ENCODE measurements at regions not wholly inside any gene's neighbourhood (a gene's known extent, or its start where the extent isn't known, plus 50 kb on each side); places are given as distances from the start of the nearest gene placed in this dataset.

- no peak overlapping the region for H3K4me3 Mint-ChIP-seq
- no peaks in the 10 kb centered on the region for H3K36me3 Mint-ChIP-seq
- H3K9me3 Mint-ChIP-seq: peaks cover 0 to 10% (median 0%) of the 10 kb centered on the region in 9 donors
- DNase-seq: no peak
- H3K4me1 Mint-ChIP-seq: no peaks in the 10 kb centered on the region
- no peak overlapping the region for H3K27ac Mint-ChIP-seq
- POLR2A ChIA-PET: no interaction called here
- no peaks in the 10 kb centered on the region for H3K27me3 Mint-ChIP-seq
- no peak for ATAC-seq
These were observed 545.9 kb upstream of the MIR17HG start for GRCh38 chr13:90801621-90802020.

GRCh38 chr13:90803210-90803609 lies 544.3 kb upstream of the MIR17HG start:
- DNase-seq (no peak), ATAC-seq (no peak)
- no peak overlapping the region for H3K27ac Mint-ChIP-seq
- H3K27me3 Mint-ChIP-seq: no peaks in the 10 kb centered on the region
- no peaks in the 10 kb centered on the region for H3K4me1 Mint-ChIP-seq
- H3K36me3 Mint-ChIP-seq: no peaks in the 10 kb centered on the region
- no peak overlapping the region for H3K4me3 Mint-ChIP-seq
- peaks cover 0 to 10% (median 0%) of the 10 kb centered on the region in 9 donors for H3K9me3 Mint-ChIP-seq
- POLR2A ChIA-PET: no interaction called here

GRCh38 chr13:90806016-90806615 lies 541.4 kb upstream of the MIR17HG start:
- no peak overlapping the region for H3K27ac Mint-ChIP-seq
- H3K4me3 Mint-ChIP-seq: no peak overlapping the region
- no peaks in the 10 kb centered on the region for H3K27me3 Mint-ChIP-seq
- POLR2A ChIA-PET: no interaction called here
- H3K4me1 Mint-ChIP-seq: no peaks in the 10 kb centered on the region
- H3K36me3 Mint-ChIP-seq: no peaks in the 10 kb centered on the region
- ATAC-seq: no peak
- no peak for DNase-seq
- H3K9me3 Mint-ChIP-seq: peaks cover 0 to 10% (median 0%) of the 10 kb centered on the region in 9 donors

GRCh38 chr13:90806892-90807291 lies 540.6 kb upstream of the MIR17HG start:
- no peaks in the 10 kb centered on the region for H3K36me3 Mint-ChIP-seq
- no peak overlapping the region for H3K4me3 Mint-ChIP-seq
- DNase-seq: no peak
- peaks cover 0 to 10% (median 0%) of the 10 kb centered on the region in 9 donors for H3K9me3 Mint-ChIP-seq
- POLR2A ChIA-PET: no interaction called here
- no peaks in the 10 kb centered on the region for H3K4me1 Mint-ChIP-seq
- H3K27me3 Mint-ChIP-seq: no peaks in the 10 kb centered on the region
- no peak for ATAC-seq
- H3K27ac Mint-ChIP-seq: no peak overlapping the region

GRCh38 chr13:90808838-90809237 lies 538.6 kb upstream of the MIR17HG start:
- Mint-ChIP-seq H3K9me3 (peaks cover 0 to 10% (median 4%) of the 10 kb centered on the region in 9 donors), H3K36me3 (no peaks in the 10 kb centered on the region), H3K27me3 (no peaks in the 10 kb centered on the region), H3K4me1 (no peaks in the 10 kb centered on the region), H3K4me3 (no peak overlapping the region), H3K27ac (no peak overlapping the region)
- POLR2A ChIA-PET: no interaction called here
- DNase-seq (no peak), ATAC-seq (no peak)

- Mint-ChIP-seq H3K4me1 (no peaks in the 10 kb centered on the region), H3K27me3 (no peaks in the 10 kb centered on the region), H3K9me3 (peaks cover 0 to 16% (median 5%) of the 10 kb centered on the region in 9 donors), H3K36me3 (no peaks in the 10 kb centered on the region), H3K4me3 (no peak overlapping the region), H3K27ac (no peak overlapping the region)
- POLR2A ChIA-PET: no interaction called here
- ATAC-seq (no peak), DNase-seq (no peak)
These were observed 523.5 kb upstream of the MIR17HG start for GRCh38 chr13:90824032-90824431.

- Mint-ChIP-seq H3K27me3 (no peaks in the 10 kb centered on the region), H3K9me3 (peaks cover 0 to 16% (median 5%) of the 10 kb centered on the region in 9 donors), H3K36me3 (no peaks in the 10 kb centered on the region), H3K27ac (no peak overlapping the region), H3K4me1 (no peaks in the 10 kb centered on the region), H3K4me3 (no peak overlapping the region)
- POLR2A ChIA-PET: no interaction called here
- no peak for DNase-seq
- ATAC-seq: no peak
These were observed 520.8 kb upstream of the MIR17HG start for GRCh38 chr13:90826688-90827087.

- Mint-ChIP-seq H3K4me3 (no peak overlapping the region), H3K36me3 (no peaks in the 10 kb centered on the region), H3K27me3 (no peaks in the 10 kb centered on the region), H3K27ac (no peak overlapping the region), H3K9me3 (peaks cover 0 to 16% (median 2%) of the 10 kb centered on the region in 9 donors), H3K4me1 (no peaks in the 10 kb centered on the region)
- ATAC-seq: no peak
- POLR2A ChIA-PET: no interaction called here
- no peak for DNase-seq
These were observed 516.7 kb upstream of the MIR17HG start for GRCh38 chr13:90830782-90831181.

- DNase-seq (no peak), ATAC-seq (no peak)
- POLR2A ChIA-PET: no interaction called here
- Mint-ChIP-seq H3K36me3 (no peaks in the 10 kb centered on the region), H3K27ac (no peak overlapping the region), H3K9me3 (peaks cover 0 to 16% (median 2%) of the 10 kb centered on the region in 9 donors), H3K4me1 (no peaks in the 10 kb centered on the region), H3K4me3 (no peak overlapping the region), H3K27me3 (no peaks in the 10 kb centered on the region)
These were observed 513.5 kb upstream of the MIR17HG start for GRCh38 chr13:90833951-90834350.

- Mint-ChIP-seq H3K4me3 (no peak overlapping the region), H3K36me3 (no peaks in the 10 kb centered on the region), H3K4me1 (no peaks in the 10 kb centered on the region), H3K9me3 (peaks cover 0 to 16% (median 2%) of the 10 kb centered on the region in 9 donors), H3K27me3 (no peaks in the 10 kb centered on the region), H3K27ac (no peak overlapping the region)
- DNase-seq (no peak), ATAC-seq (no peak)
- POLR2A ChIA-PET: no interaction called here
These were observed 512.8 kb upstream of the MIR17HG start for GRCh38 chr13:90834700-90835099.

GRCh38 chr13:90835826-90836225 lies 511.7 kb upstream of the MIR17HG start:
- ATAC-seq (no peak), DNase-seq (no peak)
- POLR2A ChIA-PET: no interaction called here
- Mint-ChIP-seq H3K36me3 (no peaks in the 10 kb centered on the region), H3K9me3 (peaks cover 0 to 19% (median 6%) of the 10 kb centered on the region in 9 donors), H3K27me3 (no peaks in the 10 kb centered on the region), H3K4me1 (no peaks in the 10 kb centered on the region), H3K27ac (no peak overlapping the region), H3K4me3 (no peak overlapping the region)

- Mint-ChIP-seq H3K27me3 (peaks cover 0 to 3% (median 0%) of the 10 kb centered on the region in 5 donors), H3K27ac (no peak overlapping the region), H3K36me3 (no peaks in the 10 kb centered on the region), H3K9me3 (peaks cover 0 to 19% (median 4%) of the 10 kb centered on the region in 9 donors), H3K4me3 (no peak overlapping the region), H3K4me1 (no peaks in the 10 kb centered on the region)
- ATAC-seq: no peak
- POLR2A ChIA-PET: no interaction called here
- no peak for DNase-seq
These were observed 509.0 kb upstream of the MIR17HG start for GRCh38 chr13:90838317-90838960.

GRCh38 chr13:90839061-90839460 lies 508.4 kb upstream of the MIR17HG start:
- no peak for DNase-seq
- POLR2A ChIA-PET: no interaction called here
- ATAC-seq: no peak
- Mint-ChIP-seq H3K4me3 (no peak overlapping the region), H3K36me3 (no peaks in the 10 kb centered on the region), H3K27me3 (peaks cover 0 to 3% (median 0%) of the 10 kb centered on the region in 5 donors), H3K4me1 (no peaks in the 10 kb centered on the region), H3K9me3 (peaks cover 0 to 22% (median 4%) of the 10 kb centered on the region in 9 donors), H3K27ac (no peak overlapping the region)

- DNase-seq: no peak
- Mint-ChIP-seq H3K4me3 (no peak overlapping the region), H3K36me3 (no peaks in the 10 kb centered on the region), H3K4me1 (no peaks in the 10 kb centered on the region), H3K9me3 (peaks cover 0 to 32% (median 1%) of the 10 kb centered on the region in 9 donors), H3K27ac (no peak overlapping the region), H3K27me3 (peaks cover 0 to 16% (median 0%) of the 10 kb centered on the region in 5 donors)
- POLR2A ChIA-PET: no interaction called here
- ATAC-seq: no peak
These were observed 500.6 kb upstream of the MIR17HG start for GRCh38 chr13:90846936-90847335.

Measured in naive thymus-derived CD8-positive, alpha-beta T cell (primary cell).